Spleen (tissue), 11 donors: ENCODE measurements at regions not wholly inside any gene's neighbourhood (a gene's known extent, or its start where the extent isn't known, plus 50 kb on each side); places are given as distances from the start of the nearest gene placed in this dataset.

Experiments used
- DNase-seq: peaks from one replicate; pipeline ENCODE4 v3.0.0-alpha.2; 2020
- H3K27ac ChIP-seq, 8 donors: fragments of 200-600 bp; sonication (generic) in 7 of 8; 1 replicate in 4 of 8; 2 replicates in 4 of 8; pipeline versions ENCODE4 v1.5.0 to v1.8.0; 2016 to 2021; ENCODE audit warnings: inconsistent platforms in 4 of 8, mild to moderate bottlenecking in 4 of 8, moderate library complexity in 1 of 8
- H3K27me3 ChIP-seq, 7 donors: fragments of 200-600 bp; sonication (generic) in 6 of 7; replicated peaks in 1 of 7; 1 replicate in 4 of 7; 2 replicates in 3 of 7; pipeline versions ENCODE4 v1.5.0 to v1.8.0; 2016 to 2021; ENCODE audit warnings: inconsistent platforms in 3 of 7, mild to moderate bottlenecking in 1 of 7
- H3K36me3 ChIP-seq, 6 donors: fragments of 200-600 bp; sonication (generic) in 5 of 6; 1 replicate in 4 of 6; 2 replicates in 2 of 6; pipeline versions ENCODE4 v1.5.0 to v1.8.0; 2016 to 2021; ENCODE audit warnings: inconsistent platforms in 2 of 6
- H3K4me1 ChIP-seq, 6 donors: fragments of 200-600 bp; sonication (generic) in 5 of 6; 1 replicate in 3 of 6; 2 replicates in 3 of 6; pipeline versions ENCODE4 v1.5.0 to v1.8.0; 2016 to 2021; ENCODE audit warnings: inconsistent platforms in 3 of 6
- H3K4me3 ChIP-seq, 8 donors: fragments of 200-600 bp; sonication (generic) in 7 of 8; 1 replicate in 4 of 8; 2 replicates in 4 of 8; pipeline versions ENCODE4 v1.5.0 to v1.8.0; 2016 to 2021; ENCODE audit warnings: inconsistent platforms in 4 of 8, mild to moderate bottlenecking in 4 of 8, moderate library complexity in 2 of 8
- H3K9me3 ChIP-seq, 8 donors: fragments of 200-600 bp; sonication (generic) in 7 of 8; 1 replicate in 4 of 8; 2 replicates in 4 of 8; pipeline versions ENCODE4 v1.5.0 to v1.8.0; 2016 to 2021; ENCODE audit warnings: inconsistent platforms in 4 of 8
- POLR2A ChIP-seq, 3 donors: fragments of 450-650 bp; IDR thresholded peaks; one replicate each; pipeline ENCODE4 v1.5.1; 2017; ENCODE audit warnings: antibody characterized with exemption in 3 of 3, mild to moderate bottlenecking in 1 of 3
- POLR2AphosphoS5 ChIP-seq, 3 donors: sonication (generic); formaldehyde crosslinking; IDR thresholded peaks; one replicate each; pipeline ENCODE4 v1.5.1; 2017; ENCODE audit warnings: antibody characterized with exemption in 3 of 3
- WGBS, 5 donors: extraction: QIAGEN DNeasy Blood & Tissue Kit in 3 of 5; methylation state at CpG; one replicate each; pipeline versions ENCODE4 v1.1.5 to v1.1.7; 2013 to 2018; 5-methylcytosine and 5-hydroxymethylcytosine counted together
- intact Hi-C: fragments of 100-400 bp; cut with DNase I; formaldehyde crosslinking; loops from one replicate; pipeline ENCODE4 v1.15.0; 2023; ENCODE audit warnings: low total_unique reads
- TF ChIP-seq, protein P1 (sequence below), 11 experiments: fragments of 200-600 bp in 7 of 11; fragments of 450-650 bp in 4 of 11; sonication (generic) in 4 of 11; IDR thresholded peaks in 8 of 11; conservative IDR thresholded peaks in 3 of 11; 1 replicate in 7 of 11; 2 replicates in 4 of 11; pipeline versions ENCODE4 v1.4.0 to v1.8.0; 2016 to 2021; ENCODE audit warnings: antibody characterized with exemption in 11 of 11, inconsistent platforms in 4 of 11, mild to moderate bottlenecking in 1 of 11
- donor health status: healthy with polysubstance abuse.
- donor health status: DM: no; HTN: no; CAD: no; lungs with moderate emphysema.
- donor health status: DM: no; HTN: no; CAD: no.
- donor health status: Bipolar disorder and iron deficiency.
- donor health status: healthy.
- donor health status: DM: no; HTN: no; CAD: no.
- donor health status: DM: yes; HTN: yes; CAD: no.

DNA sequence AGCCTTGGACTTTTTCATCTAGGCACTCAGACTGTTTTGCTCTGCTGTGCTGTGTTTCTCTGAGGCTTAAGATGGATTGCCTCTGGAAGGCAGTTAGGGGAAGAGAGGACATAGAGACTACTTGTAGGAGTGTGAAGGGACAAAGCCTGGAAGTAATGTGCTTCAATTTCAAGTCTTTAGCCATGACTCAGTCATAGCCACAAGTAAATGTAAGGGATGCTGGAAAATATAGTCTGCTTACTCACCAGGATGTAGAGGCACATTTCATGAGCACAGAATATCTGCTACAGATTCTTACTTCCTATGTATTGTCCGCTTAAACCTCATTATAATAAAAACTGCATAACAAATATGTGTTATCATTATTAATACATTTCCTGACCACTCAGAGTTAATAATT lies 794.3 kb upstream of the NOVA1 start:
- 83 to 91% (median 89%) methylated on average over 1 of the region's 1 CpG for WGBS, 5 donors
- Histone ChIP-seq H3K9me3 (peaks cover 0 to 5% (median 0%) of the 10 kb centered on the region in 8 donors), H3K4me3 (no peak overlapping the region), H3K27me3 (no peaks in the 10 kb centered on the region), H3K36me3 (no peaks in the 10 kb centered on the region), H3K27ac (no peak overlapping the region), H3K4me1 (no peaks in the 10 kb centered on the region)
- TF ChIP-seq, protein P1, sequence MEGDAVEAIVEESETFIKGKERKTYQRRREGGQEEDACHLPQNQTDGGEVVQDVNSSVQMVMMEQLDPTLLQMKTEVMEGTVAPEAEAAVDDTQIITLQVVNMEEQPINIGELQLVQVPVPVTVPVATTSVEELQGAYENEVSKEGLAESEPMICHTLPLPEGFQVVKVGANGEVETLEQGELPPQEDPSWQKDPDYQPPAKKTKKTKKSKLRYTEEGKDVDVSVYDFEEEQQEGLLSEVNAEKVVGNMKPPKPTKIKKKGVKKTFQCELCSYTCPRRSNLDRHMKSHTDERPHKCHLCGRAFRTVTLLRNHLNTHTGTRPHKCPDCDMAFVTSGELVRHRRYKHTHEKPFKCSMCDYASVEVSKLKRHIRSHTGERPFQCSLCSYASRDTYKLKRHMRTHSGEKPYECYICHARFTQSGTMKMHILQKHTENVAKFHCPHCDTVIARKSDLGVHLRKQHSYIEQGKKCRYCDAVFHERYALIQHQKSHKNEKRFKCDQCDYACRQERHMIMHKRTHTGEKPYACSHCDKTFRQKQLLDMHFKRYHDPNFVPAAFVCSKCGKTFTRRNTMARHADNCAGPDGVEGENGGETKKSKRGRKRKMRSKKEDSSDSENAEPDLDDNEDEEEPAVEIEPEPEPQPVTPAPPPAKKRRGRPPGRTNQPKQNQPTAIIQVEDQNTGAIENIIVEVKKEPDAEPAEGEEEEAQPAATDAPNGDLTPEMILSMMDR (IDR thresholded peaks at IDR 0.05 in 8 of 11, conservative IDR thresholded peaks at IDR 0.05 in 3 of 11): no peak
- no peak for TF ChIP-seq POLR2AphosphoS5 (IDR thresholded peaks at IDR 0.05)
- no peak for TF ChIP-seq POLR2A (IDR thresholded peaks at IDR 0.05)
- intact Hi-C loops: no loop called here
- DNase-seq: no peak

DNA sequence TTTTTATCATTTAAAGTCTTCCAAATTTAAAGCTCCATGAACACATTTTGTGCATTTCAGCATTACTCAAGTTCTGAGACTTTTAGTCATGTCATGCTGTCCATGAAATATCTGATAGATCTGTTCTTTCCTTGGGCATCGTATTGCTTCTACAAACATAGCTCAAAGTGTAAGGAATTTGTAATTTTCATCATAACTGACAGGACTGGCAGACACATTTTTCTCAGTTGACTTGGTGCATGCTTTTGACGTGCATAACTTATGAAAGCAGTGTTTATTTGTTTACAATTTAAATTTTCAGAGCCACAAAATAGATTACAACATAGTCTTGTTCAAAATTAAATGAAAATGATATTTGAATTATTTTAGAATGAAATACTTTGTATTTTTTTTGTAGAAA lies 812.1 kb upstream of the NOVA1 start:
- no peaks in the 10 kb centered on the region for H3K9me3 ChIP-seq
- DNase-seq: no peak
- 65 to 76% (median 66%) methylated on average over 2 of the region's 2 CpGs for WGBS, 5 donors
- no peak overlapping the region for H3K4me3 ChIP-seq
- no peaks in the 10 kb centered on the region for H3K36me3 ChIP-seq
- H3K4me1 ChIP-seq: no peaks in the 10 kb centered on the region
- TF ChIP-seq POLR2AphosphoS5 (IDR thresholded peaks at IDR 0.05): no peak
- no peak for TF ChIP-seq POLR2A (IDR thresholded peaks at IDR 0.05)
- TF ChIP-seq, protein P1 (IDR thresholded peaks at IDR 0.05 in 8 of 11, conservative IDR thresholded peaks at IDR 0.05 in 3 of 11): no peak
- H3K27me3 ChIP-seq: no peaks in the 10 kb centered on the region
- no peak overlapping the region for H3K27ac ChIP-seq
- intact Hi-C loops: no loop called here

DNA sequence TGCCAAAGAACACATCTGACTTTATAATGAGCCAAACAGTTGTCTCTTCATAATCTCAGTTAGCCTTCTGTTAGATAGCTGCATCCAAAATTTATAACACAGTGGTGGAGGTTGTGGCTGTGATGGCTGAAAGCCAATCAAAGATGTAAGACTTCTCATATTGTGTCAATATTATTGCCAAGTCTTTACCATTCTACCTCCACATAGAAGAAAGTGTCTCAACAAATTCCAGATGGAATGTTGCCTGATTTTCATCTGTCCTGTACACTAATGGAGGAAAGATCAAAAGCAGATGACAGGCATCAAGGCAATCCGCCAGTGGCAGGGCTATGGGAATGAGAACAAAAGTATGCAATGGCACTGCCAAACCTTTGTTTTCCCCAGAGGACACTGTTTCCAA lies 813.1 kb upstream of the NOVA1 start:
- intact Hi-C loops: no loop called here
- 67 to 80% (median 73%) methylated on average over 1 of the region's 1 CpG for WGBS, 5 donors
- TF ChIP-seq POLR2A (IDR thresholded peaks at IDR 0.05) (no peak), POLR2AphosphoS5 (IDR thresholded peaks at IDR 0.05) (no peak)
- TF ChIP-seq, protein P1 (IDR thresholded peaks at IDR 0.05 in 8 of 11, conservative IDR thresholded peaks at IDR 0.05 in 3 of 11): no peak
- Histone ChIP-seq H3K36me3 (no peaks in the 10 kb centered on the region), H3K9me3 (no peaks in the 10 kb centered on the region), H3K27ac (no peak overlapping the region), H3K4me1 (no peaks in the 10 kb centered on the region), H3K27me3 (no peaks in the 10 kb centered on the region), H3K4me3 (no peak overlapping the region)
- DNase-seq: no peak

DNA sequence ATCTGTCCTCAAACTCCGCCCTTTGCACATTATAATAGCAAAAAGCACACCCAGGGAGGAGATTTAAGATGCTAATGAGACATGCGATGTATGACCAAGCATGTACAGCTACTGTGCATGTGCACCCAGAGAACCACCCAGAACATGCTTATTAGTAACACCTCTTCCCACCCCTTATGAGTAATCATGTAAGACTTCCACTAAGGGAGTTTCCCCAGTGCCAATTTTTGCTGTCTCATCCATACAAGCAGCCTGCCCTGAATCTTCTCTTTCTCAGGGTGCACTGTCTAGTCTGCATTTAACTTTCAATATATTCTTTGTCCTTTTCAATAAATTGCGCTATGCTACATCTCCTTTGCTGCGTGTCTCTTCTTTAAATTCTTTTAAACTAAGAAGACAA lies 830.0 kb upstream of the NOVA1 start:
- intact Hi-C loops: no loop called here
- Histone ChIP-seq H3K4me3 (no peak overlapping the region), H3K27me3 (no peaks in the 10 kb centered on the region), H3K4me1 (no peaks in the 10 kb centered on the region), H3K27ac (no peak overlapping the region), H3K36me3 (no peaks in the 10 kb centered on the region), H3K9me3 (no peaks in the 10 kb centered on the region)
- no peak for DNase-seq
- WGBS, 5 donors: 83 to 94% (median 89%) methylated on average over 4 of the region's 4 CpGs
- TF ChIP-seq POLR2A (IDR thresholded peaks at IDR 0.05) (no peak), POLR2AphosphoS5 (IDR thresholded peaks at IDR 0.05) (no peak)
- TF ChIP-seq, protein P1 (IDR thresholded peaks at IDR 0.05 in 8 of 11, conservative IDR thresholded peaks at IDR 0.05 in 3 of 11): no peak
